SK-N-SH (cell line): ENCODE measurements at regions not wholly inside any gene's neighbourhood (a gene's known extent, or its start where the extent isn't known, plus 50 kb on each side); places are given as distances from the start of the nearest gene placed in this dataset.

Experiments
- CTCF ChIA-PET: fragments of 300-600, 350-600 bp; formaldehyde crosslinking; extraction: SDS; loops from one replicate; lab custom pipeline; 2021; lab: Yijun Ruan, JAX
- POLR2A ChIA-PET: fragments of 350-600 bp; sonication (Branson Sonifier 250); formaldehyde crosslinking; extraction: SDS; loops from one replicate; lab custom pipeline; 2020; ENCODE audit warnings: antibody characterized with exemption, inconsistent platforms; lab: Yijun Ruan, JAX
- DNase-seq: peaks from one replicate; pipeline ENCODE4 v3.0.0; 2012
- H2AFZ ChIP-seq: fragments of 200-600 bp; sonication (generic); 2 replicates; pipeline ENCODE4 v1.8.1; 2016; ENCODE audit warnings: antibody characterized with exemption, mild to moderate bottlenecking, low read depth
- H3F3A ChIP-seq: fragments of 200-600 bp; sonication (generic); replicated peaks from 2 replicates; pipeline ENCODE3; 2016; ENCODE audit warnings: antibody characterized with exemption, mild to moderate bottlenecking; ENCODE audit not compliant: insufficient read depth
- H3K27ac ChIP-seq, 2 experiments: fragments of 200-500 bp in 1 of 2; fragments of 200-600 bp in 1 of 2; sonication (Bioruptor generic) in 1 of 2; sonication (generic), shearing (Covaris generic) in 1 of 2; 2 replicates each; pipeline versions ENCODE4 v1.5.1 to v1.6.1; 2014 to 2016; ENCODE audit warnings: low read depth in 2 of 2, inconsistent platforms in 1 of 2, low read length in 1 of 2, mild to moderate bottlenecking in 1 of 2, mixed read lengths in 1 of 2
- H3K27me3 ChIP-seq: fragments of 200-600 bp; sonication (generic), shearing (Covaris generic); 2 replicates; pipeline ENCODE4 v1.6.1; 2016; ENCODE audit warnings: mixed run types; ENCODE audit not compliant: insufficient read depth
- H3K36me3 ChIP-seq, 2 experiments: fragments of 200-500 bp in 1 of 2; fragments of 200-600 bp in 1 of 2; sonication (Bioruptor generic) in 1 of 2; sonication (generic) in 1 of 2; replicated peaks in 1 of 2; 2 replicates each; pipeline versions ENCODE3 to v1.5.1; 2014 to 2016; ENCODE audit warnings: low read length in 1 of 2, mild to moderate bottlenecking in 1 of 2; ENCODE audit not compliant: insufficient read depth in 2 of 2, control insufficient read depth in 1 of 2
- H3K4me1 ChIP-seq, 2 experiments: fragments of 200-500 bp in 1 of 2; fragments of 200-600 bp in 1 of 2; sonication (Bioruptor generic) in 1 of 2; sonication (generic), shearing (Covaris generic) in 1 of 2; 2 replicates each; pipeline versions ENCODE4 v1.5.1 to v1.6.1; 2014 to 2016; ENCODE audit warnings: low read depth in 1 of 2, low read length in 1 of 2, mixed run types in 1 of 2; ENCODE audit not compliant: insufficient read depth in 2 of 2, control insufficient read depth in 1 of 2
- H3K4me2 ChIP-seq: fragments of 200-600 bp; sonication (generic), shearing (Covaris generic); 2 replicates; pipeline ENCODE4 v1.6.1; 2017; ENCODE audit warnings: mixed run types
- H3K4me3 ChIP-seq, 2 experiments: fragments of 200-500 bp in 1 of 2; fragments of 200-600 bp in 1 of 2; sonication (Bioruptor generic) in 1 of 2; sonication (generic), shearing (Covaris generic) in 1 of 2; 2 replicates each; pipeline versions ENCODE4 v1.5.1 to v1.8.1; 2014 to 2016; ENCODE audit warnings: low read depth in 2 of 2, inconsistent platforms in 1 of 2, low read length in 1 of 2, mild to moderate bottlenecking in 1 of 2, mixed read lengths in 1 of 2, moderate library complexity in 1 of 2
- H3K79me2 ChIP-seq: fragments of 200-600 bp; sonication (generic); 2 replicates; pipeline ENCODE4 v1.8.1; 2017; ENCODE audit warnings: mild to moderate bottlenecking; ENCODE audit not compliant: insufficient read depth
- H3K9ac ChIP-seq: fragments of 200-600 bp; sonication (generic); 2 replicates; pipeline ENCODE4 v1.6.1; 2017; ENCODE audit warnings: mixed run types
- H3K9me2 ChIP-seq: fragments of 200-600 bp; sonication (generic); 2 replicates; pipeline ENCODE4 v1.6.1; 2017; ENCODE audit warnings: mixed run types
- H3K9me3 ChIP-seq: fragments of 200-600 bp; sonication (generic); 2 replicates; pipeline ENCODE4 v1.6.1; 2017; ENCODE audit warnings: mixed run types, mild to moderate bottlenecking, moderate library complexity
- H4K20me1 ChIP-seq: fragments of 200-600 bp; sonication (generic); 2 replicates; pipeline ENCODE4 v1.6.1; 2017; ENCODE audit warnings: mild to moderate bottlenecking, mixed run types; ENCODE audit not compliant: insufficient read depth
- ELF1 ChIP-seq: IDR thresholded peaks from 2 replicates; pipeline ENCODE4 v1.4.0; 2012
- EZH2phosphoT487 ChIP-seq: fragments of 200-600 bp; sonication (generic); IDR thresholded peaks from 2 replicates; pipeline ENCODE4 v1.6.1; 2017; ENCODE audit warnings: low read depth, mixed run types, mild to moderate bottlenecking, antibody characterized with exemption, moderate library complexity, borderline replicate concordance
- FOXJ3 ChIP-seq: sonication (generic); formaldehyde crosslinking; IDR thresholded peaks from 2 replicates; pipeline ENCODE4 v1.5.1; 2020; ENCODE audit warnings: mild to moderate bottlenecking, missing genetic modification reagents
- FOXM1 ChIP-seq: IDR thresholded peaks from 2 replicates; pipeline ENCODE4 v1.4.0; 2012; ENCODE audit warnings: low read depth, mild to moderate bottlenecking
- GABPA ChIP-seq: IDR thresholded peaks from 2 replicates; pipeline ENCODE4 v1.4.0; 2012; ENCODE audit warnings: low read depth, mild to moderate bottlenecking
- GATA2 ChIP-seq: sonication (generic); formaldehyde crosslinking; IDR thresholded peaks from 2 replicates; pipeline ENCODE4 v1.5.0; 2020; ENCODE audit warnings: mild to moderate bottlenecking, missing genetic modification reagents
- JUND ChIP-seq: IDR thresholded peaks from 2 replicates; pipeline ENCODE4 v1.4.0; 2012
- MXI1 ChIP-seq: IDR thresholded peaks from 2 replicates; pipeline ENCODE4 v1.6.1; 2012; ENCODE audit warnings: mild to moderate bottlenecking, low read depth, low read length, improper control_type of control experiment
- NFIC ChIP-seq: IDR thresholded peaks from 2 replicates; pipeline ENCODE4 v1.4.0; 2012; ENCODE audit warnings: borderline replicate concordance
- NRF1 ChIP-seq: IDR thresholded peaks from 2 replicates; pipeline ENCODE4 v1.6.1; 2012; ENCODE audit warnings: low read depth, mild to moderate bottlenecking, low read length
- SIN3A ChIP-seq: IDR thresholded peaks from 2 replicates; pipeline ENCODE4 v1.6.1; 2012; ENCODE audit warnings: low read depth, mild to moderate bottlenecking, low read length, moderate library complexity, borderline replicate concordance
- SMC3 ChIP-seq: IDR thresholded peaks from 2 replicates; pipeline ENCODE4 v1.6.1; 2012; ENCODE audit warnings: low read depth, low read length, improper control_type of control experiment
- TAF1 ChIP-seq: IDR thresholded peaks from 2 replicates; pipeline ENCODE4 v1.6.1; 2012; ENCODE audit warnings: low read depth, mild to moderate bottlenecking, low read length, moderate library complexity, borderline replicate concordance
- TCF12 ChIP-seq: IDR thresholded peaks from 2 replicates; pipeline ENCODE4 v1.4.0; 2012
- WGBS: methylation state at CpG from one replicate; pipeline ENCODE4 v1.1.6; 2017; ENCODE audit warnings: low lambda C conversion rate; 5-methylcytosine and 5-hydroxymethylcytosine counted together
- TF ChIP-seq, protein P1 (sequence below): fragments of 150-350 bp; IDR thresholded peaks from 2 replicates; pipeline ENCODE4 v1.6.1; 2017; ENCODE audit warnings: antibody characterized with exemption, low read length, low read depth, borderline replicate concordance
- TF ChIP-seq, protein P2 (sequence below): IDR thresholded peaks from 2 replicates; pipeline ENCODE4 v1.4.0; 2012; ENCODE audit warnings: low read depth
- TF ChIP-seq, protein P3 (sequence below): fragments of 150-350 bp; IDR thresholded peaks from 2 replicates; pipeline ENCODE4 v1.6.1; 2016; ENCODE audit warnings: mild to moderate bottlenecking, low read depth, low read length

DNA sequence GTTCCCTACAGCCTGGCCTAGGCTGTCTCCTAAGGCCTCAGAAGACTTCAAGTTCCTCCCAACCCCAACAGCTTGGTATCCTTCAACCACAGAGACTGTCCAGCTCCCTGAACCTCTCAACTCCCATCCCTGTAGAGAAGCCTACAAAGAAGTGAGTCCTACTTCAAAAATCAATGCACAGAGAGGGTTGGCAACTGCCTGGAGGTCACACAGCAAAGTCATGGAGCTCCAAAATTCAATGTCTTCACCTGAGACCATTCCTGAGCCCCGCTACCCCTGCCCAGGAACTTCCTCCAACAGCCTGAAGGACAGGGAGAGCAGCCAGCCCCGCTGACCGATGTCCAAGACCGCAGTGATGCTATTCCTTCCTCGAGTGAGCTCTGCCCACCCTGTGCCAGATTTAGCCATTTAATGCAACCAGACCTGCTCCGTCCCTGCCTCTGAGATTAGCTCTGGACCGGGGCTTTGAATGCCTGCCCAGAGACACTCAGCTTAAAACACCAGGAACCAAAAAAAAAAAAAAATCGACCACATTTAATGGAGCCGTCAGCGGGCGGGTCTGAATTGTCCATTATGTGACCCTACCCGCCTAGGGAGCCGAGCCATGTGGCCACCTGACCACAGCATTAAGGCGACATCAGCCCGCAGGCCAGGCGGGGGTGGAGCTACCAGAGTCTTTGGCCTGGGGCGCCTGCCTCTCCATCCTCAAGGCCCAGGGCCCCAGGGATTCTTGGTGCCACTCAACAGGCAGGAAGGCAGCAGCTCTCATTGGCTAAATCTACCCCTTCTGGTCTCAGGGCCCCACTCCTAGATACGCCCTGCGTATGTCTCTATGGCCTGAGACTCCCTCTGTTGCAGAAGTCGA is 148.6 kb downstream of the SYF2 start:
- ChIA-PET POLR2A (no interaction called here), CTCF (interaction anchor here (0.6 to 1.3 kb wide), 3 partner anchors 18 to 356 kb away, joined by 3 to 4 read pairs (median 4); no protein-coding TSS in a partner anchor)
- Histone ChIP-seq H3K27me3 (peaks cover 6% of the 10 kb centered on the region), H3K9ac (no peak overlapping the region), H4K20me1 (no peaks in the 10 kb centered on the region), H3F3A (no peaks in the 10 kb centered on the region), H3K9me3 (no peaks in the 10 kb centered on the region), H3K4me1 (peaks cover 0 to 13% of the 10 kb centered on the region in 2 experiments; a peak in 1 of 4 replicates), H3K36me3 (no peaks in the 10 kb centered on the region), H3K4me2 (no peak overlapping the region), H3K79me2 (no peaks in the 10 kb centered on the region), H3K4me3 (no peak overlapping the region), H2AFZ (no peak overlapping the region), H3K27ac (no peak overlapping the region), H3K9me2 (no peaks in the 10 kb centered on the region)
- 50% methylated on average over 17 of the region's 20 CpGs for WGBS
- TF ChIP-seq GATA2 (CRISPR knock-in tag), result no peak
- TF ChIP-seq, protein P1, sequence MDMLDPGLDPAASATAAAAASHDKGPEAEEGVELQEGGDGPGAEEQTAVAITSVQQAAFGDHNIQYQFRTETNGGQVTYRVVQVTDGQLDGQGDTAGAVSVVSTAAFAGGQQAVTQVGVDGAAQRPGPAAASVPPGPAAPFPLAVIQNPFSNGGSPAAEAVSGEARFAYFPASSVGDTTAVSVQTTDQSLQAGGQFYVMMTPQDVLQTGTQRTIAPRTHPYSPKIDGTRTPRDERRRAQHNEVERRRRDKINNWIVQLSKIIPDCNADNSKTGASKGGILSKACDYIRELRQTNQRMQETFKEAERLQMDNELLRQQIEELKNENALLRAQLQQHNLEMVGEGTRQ, result no peak
- no peak for TF ChIP-seq FOXJ3 (CRISPR knock-in tag)
- TF ChIP-seq SMC3, result no peak
- TF ChIP-seq JUND, result no peak
- no peak for TF ChIP-seq SIN3A
- TF ChIP-seq GABPA, result no peak
- DNase-seq, result no peak

DNA sequence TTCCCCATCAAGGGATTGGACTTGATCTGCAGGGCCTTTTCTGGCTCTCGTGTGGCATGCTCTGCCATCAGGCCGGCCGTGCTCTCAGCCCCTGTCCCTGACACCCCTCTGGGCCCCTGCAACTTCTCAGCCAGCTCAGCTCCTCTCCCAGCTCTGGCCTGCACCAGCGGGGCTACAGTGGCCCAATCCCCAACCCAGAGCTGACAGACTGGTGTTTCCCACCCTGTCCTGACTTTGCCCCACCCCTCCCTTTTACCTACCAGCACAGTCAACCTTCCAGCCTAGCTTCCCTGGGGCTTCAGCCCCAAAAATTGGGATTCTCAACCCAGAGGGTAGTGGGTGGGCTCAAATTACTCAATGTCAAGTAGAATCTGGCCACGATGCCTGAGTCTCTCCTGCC is 149.3 kb downstream of the SYF2 start:
- Histone ChIP-seq H4K20me1 (no peaks in the 10 kb centered on the region), H2AFZ (no peak overlapping the region), H3K27me3 (peaks cover 6% of the 10 kb centered on the region), H3K79me2 (no peaks in the 10 kb centered on the region), H3K4me1 (peaks cover 0 to 13% of the 10 kb centered on the region in 2 experiments; a peak in 1 of 4 replicates), H3F3A (no peaks in the 10 kb centered on the region), H3K27ac (no peak overlapping the region), H3K9ac (no peak overlapping the region), H3K4me2 (no peak overlapping the region), H3K36me3 (no peaks in the 10 kb centered on the region), H3K4me3 (no peak overlapping the region), H3K9me2 (no peaks in the 10 kb centered on the region), H3K9me3 (no peaks in the 10 kb centered on the region)
- DNase-seq, result no peak
- POLR2A ChIA-PET, result no interaction called here
- 47% methylated on average over 5 of the region's 5 CpGs for WGBS
- TF ChIP-seq, protein P2, sequence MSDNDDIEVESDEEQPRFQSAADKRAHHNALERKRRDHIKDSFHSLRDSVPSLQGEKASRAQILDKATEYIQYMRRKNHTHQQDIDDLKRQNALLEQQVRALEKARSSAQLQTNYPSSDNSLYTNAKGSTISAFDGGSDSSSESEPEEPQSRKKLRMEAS, result no peak
- TF ChIP-seq JUND, result no peak
- no peak for TF ChIP-seq TCF12
- no peak for TF ChIP-seq ELF1
- TF ChIP-seq, protein P3, sequence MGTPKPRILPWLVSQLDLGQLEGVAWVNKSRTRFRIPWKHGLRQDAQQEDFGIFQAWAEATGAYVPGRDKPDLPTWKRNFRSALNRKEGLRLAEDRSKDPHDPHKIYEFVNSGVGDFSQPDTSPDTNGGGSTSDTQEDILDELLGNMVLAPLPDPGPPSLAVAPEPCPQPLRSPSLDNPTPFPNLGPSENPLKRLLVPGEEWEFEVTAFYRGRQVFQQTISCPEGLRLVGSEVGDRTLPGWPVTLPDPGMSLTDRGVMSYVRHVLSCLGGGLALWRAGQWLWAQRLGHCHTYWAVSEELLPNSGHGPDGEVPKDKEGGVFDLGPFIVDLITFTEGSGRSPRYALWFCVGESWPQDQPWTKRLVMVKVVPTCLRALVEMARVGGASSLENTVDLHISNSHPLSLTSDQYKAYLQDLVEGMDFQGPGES, result no peak
- TF ChIP-seq GABPA, result no peak
- TF ChIP-seq EZH2phosphoT487, result no peak
- no peak for TF ChIP-seq MXI1
- TF ChIP-seq NFIC, result no peak
- no peak for TF ChIP-seq FOXM1
- TF ChIP-seq NRF1, result no peak
- no peak for TF ChIP-seq TAF1
- CTCF ChIA-PET, result interaction anchor here (1.0 to 1.3 kb wide), 2 partner anchors 19 to 123 kb away, joined by 3 to 4 read pairs; no protein-coding TSS in a partner anchor
